ENCODE measurements at regions not wholly inside any gene's neighbourhood (a gene's known extent, or its start where the extent isn't known, plus 50 kb on each side); places are given as distances from the start of the nearest gene placed in this dataset.

DNA sequence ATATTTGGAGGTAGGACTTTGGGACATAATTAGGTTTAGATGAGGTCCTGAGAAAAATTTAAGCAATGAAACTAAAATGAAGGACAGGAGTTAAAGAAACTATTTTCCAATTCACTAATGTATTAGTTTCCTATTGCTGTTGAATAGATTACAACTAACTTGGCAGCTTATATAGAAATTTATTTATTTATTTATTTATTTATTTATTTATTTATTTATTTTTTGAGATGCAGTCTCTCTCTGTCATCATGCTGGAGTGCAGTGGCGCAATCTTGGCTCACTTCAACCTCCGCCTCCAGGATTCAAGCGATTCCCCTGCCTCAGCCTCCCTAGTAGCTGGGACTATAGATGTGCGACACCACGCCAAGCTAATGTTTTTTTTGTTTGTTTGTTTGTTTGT lies 182.4 kb upstream of the ADCY2 start:
- TF ChIP-seq, protein P1, sequence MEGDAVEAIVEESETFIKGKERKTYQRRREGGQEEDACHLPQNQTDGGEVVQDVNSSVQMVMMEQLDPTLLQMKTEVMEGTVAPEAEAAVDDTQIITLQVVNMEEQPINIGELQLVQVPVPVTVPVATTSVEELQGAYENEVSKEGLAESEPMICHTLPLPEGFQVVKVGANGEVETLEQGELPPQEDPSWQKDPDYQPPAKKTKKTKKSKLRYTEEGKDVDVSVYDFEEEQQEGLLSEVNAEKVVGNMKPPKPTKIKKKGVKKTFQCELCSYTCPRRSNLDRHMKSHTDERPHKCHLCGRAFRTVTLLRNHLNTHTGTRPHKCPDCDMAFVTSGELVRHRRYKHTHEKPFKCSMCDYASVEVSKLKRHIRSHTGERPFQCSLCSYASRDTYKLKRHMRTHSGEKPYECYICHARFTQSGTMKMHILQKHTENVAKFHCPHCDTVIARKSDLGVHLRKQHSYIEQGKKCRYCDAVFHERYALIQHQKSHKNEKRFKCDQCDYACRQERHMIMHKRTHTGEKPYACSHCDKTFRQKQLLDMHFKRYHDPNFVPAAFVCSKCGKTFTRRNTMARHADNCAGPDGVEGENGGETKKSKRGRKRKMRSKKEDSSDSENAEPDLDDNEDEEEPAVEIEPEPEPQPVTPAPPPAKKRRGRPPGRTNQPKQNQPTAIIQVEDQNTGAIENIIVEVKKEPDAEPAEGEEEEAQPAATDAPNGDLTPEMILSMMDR (IDR thresholded peaks at IDR 0.05): no peak
- TF ChIP-seq POLR2A (IDR thresholded peaks at IDR 0.05): no peak
